SU-DHL-6 (cell line): ENCODE measurements at regions not wholly inside any gene's neighbourhood (a gene's known extent, or its start where the extent isn't known, plus 50 kb on each side); places are given as distances from the start of the nearest gene placed in this dataset.

ENCODE experiments used
- CTCF ChIP-seq: fragments of 200-600 bp; sonication (generic); IDR thresholded peaks from one replicate; pipeline ENCODE4 v1.5.1; 2017; ENCODE audit warnings: antibody characterized with exemption, mild to moderate bottlenecking, low read length, moderate library complexity; ENCODE audit not compliant: insufficient read depth, poor library complexity, severe bottlenecking
- EZH2phosphoT487 ChIP-seq: fragments of 200-600 bp; sonication (generic), shearing (Covaris generic); conservative IDR thresholded peaks from 2 replicates; pipeline ENCODE4 v1.6.1; 2018; ENCODE audit warnings: mild to moderate bottlenecking, antibody characterized with exemption, low read length, moderate library complexity, mixed read lengths

GRCh38 chr4:116016201-116016600 is 902.8 kb upstream of the NDST4 start:
- no peak for TF ChIP-seq CTCF
- no peak for TF ChIP-seq EZH2phosphoT487
